ENCODE measurements at regions not wholly inside any gene's neighbourhood (a gene's known extent, or its start where the extent isn't known, plus 50 kb on each side); places are given as distances from the start of the nearest gene placed in this dataset.

- Histone ChIP-seq H3K9me3 (ENCODE audit: control insufficient read depth in 2 of 2, low read length in 2 of 2) (no peaks in the 10 kb centered on the region), H3K36me3 (ENCODE audit: control insufficient read depth in 2 of 2, insufficient read depth in 2 of 2, low read length in 2 of 2) (no peaks in the 10 kb centered on the region), H3K4me1 (ENCODE audit: control insufficient read depth in 2 of 2, insufficient read depth in 2 of 2, low read length in 2 of 2) (no peaks in the 10 kb centered on the region), H3K9ac (ENCODE audit: low read depth in 1 of 2, low read length in 2 of 2) (no peak overlapping the region), H3K27ac (ENCODE audit: low read depth in 2 of 2, low read length in 2 of 2) (no peak overlapping the region), H3K4me3 (ENCODE audit: low read length in 2 of 2) (no peak overlapping the region), H3K27me3 (ENCODE audit: control insufficient read depth in 2 of 2, insufficient read depth in 2 of 2, low read length in 2 of 2) (no peaks in the 10 kb centered on the region)
Observed at GRCh38 chr3:95028688-95029087, 965.8 kb downstream of the NSUN3 start.

GRCh38 chr3:95029644-95030043, 966.8 kb downstream of the NSUN3 start:
- H3K9ac ChIP-seq (ENCODE audit: low read depth in 1 of 2, low read length in 2 of 2) = no peak overlapping the region
- no peak overlapping the region for H3K27ac ChIP-seq (ENCODE audit: low read depth in 2 of 2, low read length in 2 of 2)
- H3K4me3 ChIP-seq (ENCODE audit: low read length in 2 of 2) = no peak overlapping the region
- H3K36me3 ChIP-seq (ENCODE audit: control insufficient read depth in 2 of 2, insufficient read depth in 2 of 2, low read length in 2 of 2) = no peaks in the 10 kb centered on the region
- no peaks in the 10 kb centered on the region for H3K27me3 ChIP-seq (ENCODE audit: control insufficient read depth in 2 of 2, insufficient read depth in 2 of 2, low read length in 2 of 2)
- H3K4me1 ChIP-seq (ENCODE audit: control insufficient read depth in 2 of 2, insufficient read depth in 2 of 2, low read length in 2 of 2) = no peaks in the 10 kb centered on the region
- H3K9me3 ChIP-seq (ENCODE audit: control insufficient read depth in 2 of 2, low read length in 2 of 2) = no peaks in the 10 kb centered on the region

GRCh38 chr3:95036526-95037021, 973.7 kb downstream of the NSUN3 start:
- no peaks in the 10 kb centered on the region for H3K36me3 ChIP-seq (ENCODE audit: control insufficient read depth in 2 of 2, insufficient read depth in 2 of 2, low read length in 2 of 2)
- no peak overlapping the region for H3K27ac ChIP-seq (ENCODE audit: low read depth in 2 of 2, low read length in 2 of 2)
- H3K9ac ChIP-seq (ENCODE audit: low read depth in 1 of 2, low read length in 2 of 2) = no peak overlapping the region
- no peaks in the 10 kb centered on the region for H3K9me3 ChIP-seq (ENCODE audit: control insufficient read depth in 2 of 2, low read length in 2 of 2)
- H3K27me3 ChIP-seq (ENCODE audit: control insufficient read depth in 2 of 2, insufficient read depth in 2 of 2, low read length in 2 of 2) = no peaks in the 10 kb centered on the region
- no peaks in the 10 kb centered on the region for H3K4me1 ChIP-seq (ENCODE audit: control insufficient read depth in 2 of 2, insufficient read depth in 2 of 2, low read length in 2 of 2)
- H3K4me3 ChIP-seq (ENCODE audit: low read length in 2 of 2) = no peak overlapping the region

GRCh38 chr3:95037097-95037496, 974.2 kb downstream of the NSUN3 start:
- H3K4me3 ChIP-seq (ENCODE audit: low read length in 2 of 2) = no peak overlapping the region
- no peaks in the 10 kb centered on the region for H3K4me1 ChIP-seq (ENCODE audit: control insufficient read depth in 2 of 2, insufficient read depth in 2 of 2, low read length in 2 of 2)
- H3K36me3 ChIP-seq (ENCODE audit: control insufficient read depth in 2 of 2, insufficient read depth in 2 of 2, low read length in 2 of 2) = no peaks in the 10 kb centered on the region
- H3K9me3 ChIP-seq (ENCODE audit: control insufficient read depth in 2 of 2, low read length in 2 of 2) = no peaks in the 10 kb centered on the region
- no peak overlapping the region for H3K27ac ChIP-seq (ENCODE audit: low read depth in 2 of 2, low read length in 2 of 2)
- H3K27me3 ChIP-seq (ENCODE audit: control insufficient read depth in 2 of 2, insufficient read depth in 2 of 2, low read length in 2 of 2) = no peaks in the 10 kb centered on the region
- H3K9ac ChIP-seq (ENCODE audit: low read depth in 1 of 2, low read length in 2 of 2) = no peak overlapping the region

GRCh38 chr3:95037927-95038326, 975.1 kb downstream of the NSUN3 start:
- Histone ChIP-seq H3K27ac (ENCODE audit: low read depth in 2 of 2, low read length in 2 of 2) (no peak overlapping the region), H3K27me3 (ENCODE audit: control insufficient read depth in 2 of 2, insufficient read depth in 2 of 2, low read length in 2 of 2) (no peaks in the 10 kb centered on the region), H3K9ac (ENCODE audit: low read depth in 1 of 2, low read length in 2 of 2) (no peak overlapping the region), H3K4me1 (ENCODE audit: control insufficient read depth in 2 of 2, insufficient read depth in 2 of 2, low read length in 2 of 2) (no peaks in the 10 kb centered on the region), H3K4me3 (ENCODE audit: low read length in 2 of 2) (no peak overlapping the region), H3K36me3 (ENCODE audit: control insufficient read depth in 2 of 2, insufficient read depth in 2 of 2, low read length in 2 of 2) (no peaks in the 10 kb centered on the region), H3K9me3 (ENCODE audit: control insufficient read depth in 2 of 2, low read length in 2 of 2) (no peaks in the 10 kb centered on the region)

- Histone ChIP-seq H3K9me3 (ENCODE audit: control insufficient read depth in 2 of 2, low read length in 2 of 2) (no peaks in the 10 kb centered on the region), H3K36me3 (ENCODE audit: control insufficient read depth in 2 of 2, insufficient read depth in 2 of 2, low read length in 2 of 2) (no peaks in the 10 kb centered on the region), H3K9ac (ENCODE audit: low read depth in 1 of 2, low read length in 2 of 2) (no peak overlapping the region), H3K4me3 (ENCODE audit: low read length in 2 of 2) (no peak overlapping the region), H3K27me3 (ENCODE audit: control insufficient read depth in 2 of 2, insufficient read depth in 2 of 2, low read length in 2 of 2) (no peaks in the 10 kb centered on the region), H3K27ac (ENCODE audit: low read depth in 2 of 2, low read length in 2 of 2) (no peak overlapping the region), H3K4me1 (ENCODE audit: control insufficient read depth in 2 of 2, insufficient read depth in 2 of 2, low read length in 2 of 2) (no peaks in the 10 kb centered on the region)
Observed at GRCh38 chr3:95044101-95044500, 981.2 kb downstream of the NSUN3 start.

- H3K27ac ChIP-seq (ENCODE audit: low read depth in 2 of 2, low read length in 2 of 2) = no peak overlapping the region
- H3K27me3 ChIP-seq (ENCODE audit: control insufficient read depth in 2 of 2, insufficient read depth in 2 of 2, low read length in 2 of 2) = no peaks in the 10 kb centered on the region
- H3K4me3 ChIP-seq (ENCODE audit: low read length in 2 of 2) = no peak overlapping the region
- no peaks in the 10 kb centered on the region for H3K36me3 ChIP-seq (ENCODE audit: control insufficient read depth in 2 of 2, insufficient read depth in 2 of 2, low read length in 2 of 2)
- no peaks in the 10 kb centered on the region for H3K4me1 ChIP-seq (ENCODE audit: control insufficient read depth in 2 of 2, insufficient read depth in 2 of 2, low read length in 2 of 2)
- H3K9me3 ChIP-seq (ENCODE audit: control insufficient read depth in 2 of 2, low read length in 2 of 2) = no peaks in the 10 kb centered on the region
- H3K9ac ChIP-seq (ENCODE audit: low read depth in 1 of 2, low read length in 2 of 2) = no peak overlapping the region
Observed at GRCh38 chr3:95048564-95048963, 985.7 kb downstream of the NSUN3 start.

- Histone ChIP-seq H3K4me3 (ENCODE audit: low read length in 2 of 2) (no peak overlapping the region), H3K4me1 (ENCODE audit: control insufficient read depth in 2 of 2, insufficient read depth in 2 of 2, low read length in 2 of 2) (no peaks in the 10 kb centered on the region), H3K36me3 (ENCODE audit: control insufficient read depth in 2 of 2, insufficient read depth in 2 of 2, low read length in 2 of 2) (no peaks in the 10 kb centered on the region), H3K9ac (ENCODE audit: low read depth in 1 of 2, low read length in 2 of 2) (no peak overlapping the region), H3K27ac (ENCODE audit: low read depth in 2 of 2, low read length in 2 of 2) (no peak overlapping the region), H3K9me3 (ENCODE audit: control insufficient read depth in 2 of 2, low read length in 2 of 2) (no peaks in the 10 kb centered on the region), H3K27me3 (ENCODE audit: control insufficient read depth in 2 of 2, insufficient read depth in 2 of 2, low read length in 2 of 2) (no peaks in the 10 kb centered on the region)
Observed at GRCh38 chr3:95049841-95050240, 987.0 kb downstream of the NSUN3 start.

- Histone ChIP-seq H3K27ac (ENCODE audit: low read depth in 2 of 2, low read length in 2 of 2) (no peak overlapping the region), H3K4me3 (ENCODE audit: low read length in 2 of 2) (no peak overlapping the region), H3K9me3 (ENCODE audit: control insufficient read depth in 2 of 2, low read length in 2 of 2) (no peaks in the 10 kb centered on the region), H3K4me1 (ENCODE audit: control insufficient read depth in 2 of 2, insufficient read depth in 2 of 2, low read length in 2 of 2) (no peaks in the 10 kb centered on the region), H3K27me3 (ENCODE audit: control insufficient read depth in 2 of 2, insufficient read depth in 2 of 2, low read length in 2 of 2) (no peaks in the 10 kb centered on the region), H3K9ac (ENCODE audit: low read depth in 1 of 2, low read length in 2 of 2) (no peak overlapping the region), H3K36me3 (ENCODE audit: control insufficient read depth in 2 of 2, insufficient read depth in 2 of 2, low read length in 2 of 2) (no peaks in the 10 kb centered on the region)
Observed at GRCh38 chr3:95055288-95055687, 992.4 kb downstream of the NSUN3 start.

- Histone ChIP-seq H3K27ac (ENCODE audit: low read depth in 2 of 2, low read length in 2 of 2) (no peak overlapping the region), H3K36me3 (ENCODE audit: control insufficient read depth in 2 of 2, insufficient read depth in 2 of 2, low read length in 2 of 2) (no peaks in the 10 kb centered on the region), H3K9me3 (ENCODE audit: control insufficient read depth in 2 of 2, low read length in 2 of 2) (no peaks in the 10 kb centered on the region), H3K27me3 (ENCODE audit: control insufficient read depth in 2 of 2, insufficient read depth in 2 of 2, low read length in 2 of 2) (no peaks in the 10 kb centered on the region), H3K4me1 (ENCODE audit: control insufficient read depth in 2 of 2, insufficient read depth in 2 of 2, low read length in 2 of 2) (no peaks in the 10 kb centered on the region), H3K9ac (ENCODE audit: low read depth in 1 of 2, low read length in 2 of 2) (no peak overlapping the region), H3K4me3 (ENCODE audit: low read length in 2 of 2) (no peak overlapping the region)
Observed at GRCh38 chr3:95082191-95082590, 1019.3 kb downstream of the NSUN3 start.

- no peaks in the 10 kb centered on the region for H3K4me1 ChIP-seq (ENCODE audit: control insufficient read depth in 2 of 2, insufficient read depth in 2 of 2, low read length in 2 of 2)
- no peaks in the 10 kb centered on the region for H3K9me3 ChIP-seq (ENCODE audit: control insufficient read depth in 2 of 2, low read length in 2 of 2)
- H3K36me3 ChIP-seq (ENCODE audit: control insufficient read depth in 2 of 2, insufficient read depth in 2 of 2, low read length in 2 of 2) = no peaks in the 10 kb centered on the region
- H3K27ac ChIP-seq (ENCODE audit: low read depth in 2 of 2, low read length in 2 of 2) = no peak overlapping the region
- no peaks in the 10 kb centered on the region for H3K27me3 ChIP-seq (ENCODE audit: control insufficient read depth in 2 of 2, insufficient read depth in 2 of 2, low read length in 2 of 2)
- H3K4me3 ChIP-seq (ENCODE audit: low read length in 2 of 2) = no peak overlapping the region
- no peak overlapping the region for H3K9ac ChIP-seq (ENCODE audit: low read depth in 1 of 2, low read length in 2 of 2)
Observed at GRCh38 chr3:95084738-95085137, 1021.9 kb downstream of the NSUN3 start.
